CD1c-positive myeloid dendritic cell (primary cell): ENCODE measurements at regions not wholly inside any gene's neighbourhood (a gene's known extent, or its start where the extent isn't known, plus 50 kb on each side); places are given as distances from the start of the nearest gene placed in this dataset.

ENCODE experiments used
- DNase-seq: peaks from one replicate; pipeline ENCODE4 v3.0.0-alpha.2; 2016; ENCODE audit errors: extremely low spot score

- DNase-seq, result no peak
Measured at GRCh38 chr2:172204309-172204708, 101.6 kb upstream of the DLX2 start.

- DNase-seq, result no peak
Measured at GRCh38 chr2:172204762-172205161, 102.1 kb upstream of the DLX2 start.

- DNase-seq, result no peak
Measured at GRCh38 chr2:172205292-172205691, 102.6 kb upstream of the DLX2 start.

GRCh38 chr2:172207911-172208310 lies 105.2 kb upstream of the DLX2 start:
- no peak for DNase-seq

- DNase-seq, result peak; percentile 78
Measured at GRCh38 chr2:172208791-172209325, 106.2 kb upstream of the DLX2 start.

GRCh38 chr2:172210599-172210998 lies 107.9 kb upstream of the DLX2 start:
- DNase-seq, result no peak

- DNase-seq, result no peak
Measured at GRCh38 chr2:172211512-172211911, 108.8 kb upstream of the DLX2 start.

- DNase-seq, result no peak
Measured at GRCh38 chr2:172213116-172213860, 110.6 kb upstream of the DLX2 start.

GRCh38 chr2:172214252-172214651 lies 111.6 kb upstream of the DLX2 start:
- no peak for DNase-seq

GRCh38 chr2:172215172-172215935 lies 112.7 kb upstream of the DLX2 start:
- no peak for DNase-seq

GRCh38 chr2:172215936-172216335 lies 113.2 kb upstream of the DLX2 start:
- DNase-seq, result no peak

- DNase-seq, result no peak
Measured at GRCh38 chr2:172216477-172216876, 113.8 kb upstream of the DLX2 start.

- DNase-seq, result no peak
Measured at GRCh38 chr2:172219201-172219600, 116.5 kb upstream of the DLX2 start.

GRCh38 chr2:172220121-172220520 lies 117.4 kb upstream of the DLX2 start:
- DNase-seq, result no peak

- DNase-seq, result no peak
Measured at GRCh38 chr2:172223601-172224054, 120.9 kb upstream of the DLX2 start.

GRCh38 chr2:172225786-172226185 lies 123.1 kb upstream of the DLX2 start:
- DNase-seq, result no peak

GRCh38 chr2:172226244-172227061 lies 123.8 kb upstream of the DLX2 start:
- DNase-seq, result peak; percentile 25

GRCh38 chr2:172227719-172228118 lies 125.0 kb upstream of the DLX2 start:
- DNase-seq, result no peak

GRCh38 chr2:172228177-172228808 lies 125.6 kb upstream of the DLX2 start:
- no peak for DNase-seq

GRCh38 chr2:172229125-172229524 lies 126.4 kb upstream of the DLX2 start:
- no peak for DNase-seq

GRCh38 chr2:172230332-172230888 lies 127.7 kb upstream of the DLX2 start:
- no peak for DNase-seq
